ENCODE measurements at regions not wholly inside any gene's neighbourhood (a gene's known extent, or its start where the extent isn't known, plus 50 kb on each side); places are given as distances from the start of the nearest gene placed in this dataset.

DNA sequence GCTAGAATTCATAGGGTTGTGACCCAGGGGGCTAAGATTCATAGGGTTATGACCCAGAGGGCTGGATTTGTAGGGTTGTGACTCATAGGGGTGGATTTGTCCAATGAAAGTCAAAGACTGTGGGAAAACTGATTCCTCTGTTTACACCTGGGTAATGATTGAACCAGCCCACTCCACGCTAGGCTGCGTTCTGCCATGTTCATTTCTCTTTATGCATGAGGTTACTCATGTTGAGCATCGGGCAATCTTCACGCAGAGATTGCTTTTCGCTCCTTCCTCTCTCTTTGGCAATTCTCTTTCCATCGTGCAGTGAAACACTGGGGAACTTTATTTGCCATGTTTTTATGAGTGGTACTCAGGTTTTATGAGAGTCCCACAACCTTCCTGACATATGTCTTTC is 127.8 kb downstream of the CRLF2 start:
- no peak overlapping the region for H2AFZ ChIP-seq (replicated peaks; ENCODE audit: low read length, poor library complexity)
- H3K18ac ChIP-seq (ENCODE audit: low read depth, low read length), result no peak overlapping the region
- H4K5ac ChIP-seq (ENCODE audit: low read depth, low read length), result no peak overlapping the region
- WGBS, 2 experiments (ENCODE audit: extremely low coverage in 2 of 2, insufficient read length in 1 of 2), result no CpG with 5 or more reads among the region's 6 CpGs
- ChIA-PET CTCF (no interaction called here), POLR2A (ENCODE audit: unreplicated experiment) (no interaction called here)
- dilution Hi-C loops (cut with HindIII; ENCODE audit: low sequenced_read_pairs, unreplicated experiment) (no loop called here), intact Hi-C loops (cut with micrococcal nuclease) (no loop called here), in situ Hi-C loops (cut with MboI; ENCODE audit: low sequenced_read_pairs) (no loop called here)
- H3K9me1 ChIP-seq (ENCODE audit: insufficient read depth, low read length), result no peaks in the 10 kb centered on the region
- peaks cover 22% of the 10 kb centered on the region for H3K9me3 ChIP-seq (ENCODE audit: control insufficient read depth, insufficient read depth, low read length)
- no peak overlapping the region for H2BK120ac ChIP-seq (ENCODE audit: low read depth, low read length)
- ATAC-seq (ENCODE audit: low read depth), result no peak
- no peaks in the 10 kb centered on the region for H3K79me1 ChIP-seq (ENCODE audit: low read depth in 1 of 2, low read length in 2 of 2)
- H4K91ac ChIP-seq (ENCODE audit: insufficient read depth, low read depth, low read length), result no peak overlapping the region
- no peak for TF ChIP-seq POLR2A (IDR thresholded peaks at IDR 0.05; ENCODE audit: low read depth, low read length)
- TF ChIP-seq, protein P1, sequence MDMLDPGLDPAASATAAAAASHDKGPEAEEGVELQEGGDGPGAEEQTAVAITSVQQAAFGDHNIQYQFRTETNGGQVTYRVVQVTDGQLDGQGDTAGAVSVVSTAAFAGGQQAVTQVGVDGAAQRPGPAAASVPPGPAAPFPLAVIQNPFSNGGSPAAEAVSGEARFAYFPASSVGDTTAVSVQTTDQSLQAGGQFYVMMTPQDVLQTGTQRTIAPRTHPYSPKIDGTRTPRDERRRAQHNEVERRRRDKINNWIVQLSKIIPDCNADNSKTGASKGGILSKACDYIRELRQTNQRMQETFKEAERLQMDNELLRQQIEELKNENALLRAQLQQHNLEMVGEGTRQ (IDR thresholded peaks at IDR 0.05; ENCODE audit: low read depth, low read length), result no peak
- no peak for TF ChIP-seq NFE2L2 (IDR thresholded peaks at IDR 0.05; ENCODE audit: low read depth, low read length)
- TF ChIP-seq CHD1 (IDR thresholded peaks at IDR 0.05; ENCODE audit: low read depth, low read length), result no peak
- TF ChIP-seq MAZ (IDR thresholded peaks at IDR 0.05; ENCODE audit: borderline replicate concordance, low read depth, low read length), result no peak
- TF ChIP-seq ELK1 (IDR thresholded peaks at IDR 0.05; ENCODE audit: borderline replicate concordance, low read depth, low read length), result no peak
- no peak for TF ChIP-seq MAFK (IDR thresholded peaks at IDR 0.05; ENCODE audit: low read depth, low read length)
- no peak for TF ChIP-seq RCOR1 (IDR thresholded peaks at IDR 0.05; ENCODE audit: insufficient replicate concordance, low read length)
- no peak for TF ChIP-seq MXI1 (IDR thresholded peaks at IDR 0.05; ENCODE audit: borderline replicate concordance, low read depth, low read length)
- TF ChIP-seq RFX5 (IDR thresholded peaks at IDR 0.05; ENCODE audit: low read depth, low read length), result no peak
- TF ChIP-seq CEBPB (IDR thresholded peaks at IDR 0.05; ENCODE audit: low read depth, low read length), result no peak
- TF ChIP-seq, protein P2, sequence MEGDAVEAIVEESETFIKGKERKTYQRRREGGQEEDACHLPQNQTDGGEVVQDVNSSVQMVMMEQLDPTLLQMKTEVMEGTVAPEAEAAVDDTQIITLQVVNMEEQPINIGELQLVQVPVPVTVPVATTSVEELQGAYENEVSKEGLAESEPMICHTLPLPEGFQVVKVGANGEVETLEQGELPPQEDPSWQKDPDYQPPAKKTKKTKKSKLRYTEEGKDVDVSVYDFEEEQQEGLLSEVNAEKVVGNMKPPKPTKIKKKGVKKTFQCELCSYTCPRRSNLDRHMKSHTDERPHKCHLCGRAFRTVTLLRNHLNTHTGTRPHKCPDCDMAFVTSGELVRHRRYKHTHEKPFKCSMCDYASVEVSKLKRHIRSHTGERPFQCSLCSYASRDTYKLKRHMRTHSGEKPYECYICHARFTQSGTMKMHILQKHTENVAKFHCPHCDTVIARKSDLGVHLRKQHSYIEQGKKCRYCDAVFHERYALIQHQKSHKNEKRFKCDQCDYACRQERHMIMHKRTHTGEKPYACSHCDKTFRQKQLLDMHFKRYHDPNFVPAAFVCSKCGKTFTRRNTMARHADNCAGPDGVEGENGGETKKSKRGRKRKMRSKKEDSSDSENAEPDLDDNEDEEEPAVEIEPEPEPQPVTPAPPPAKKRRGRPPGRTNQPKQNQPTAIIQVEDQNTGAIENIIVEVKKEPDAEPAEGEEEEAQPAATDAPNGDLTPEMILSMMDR (conservative IDR thresholded peaks at IDR 0.05; ENCODE audit: low read depth, low read length), result no peak
- TF ChIP-seq RAD21 (IDR thresholded peaks at IDR 0.05; ENCODE audit: low read length), result no peak
- TF ChIP-seq FOS (IDR thresholded peaks at IDR 0.05; ENCODE audit: low read depth, low read length), result no peak
- no peak for TF ChIP-seq BHLHE40 (IDR thresholded peaks at IDR 0.05; ENCODE audit: low read depth, low read length)
- TF ChIP-seq SMC3 (IDR thresholded peaks at IDR 0.05; ENCODE audit: low read depth, low read length), result no peak
- H3K4me2 ChIP-seq (ENCODE audit: low read depth, low read length), result no peak overlapping the region
- H3K27me3 ChIP-seq (ENCODE audit: control insufficient read depth, insufficient read depth, low read length), result no peaks in the 10 kb centered on the region
- no peak overlapping the region for H4K8ac ChIP-seq (ENCODE audit: low read depth in 2 of 2, low read length in 2 of 2)
- H3K36me3 ChIP-seq (ENCODE audit: control insufficient read depth, insufficient read depth, low read length), result no peaks in the 10 kb centered on the region
- no peak overlapping the region for H2AK5ac ChIP-seq (ENCODE audit: low read depth, low read length)
- H3K9ac ChIP-seq (ENCODE audit: low read depth, low read length), result no peak overlapping the region
- H3K56ac ChIP-seq (ENCODE audit: extremely low read depth, insufficient read depth, low read length), result no peak overlapping the region
- no peak for DNase-seq
- no peak overlapping the region for H2BK20ac ChIP-seq (ENCODE audit: low read depth, low read length)
- no peak overlapping the region for H2BK15ac ChIP-seq (ENCODE audit: low read depth, low read length)
- no peaks in the 10 kb centered on the region for H3K4me1 ChIP-seq (ENCODE audit: control insufficient read depth, insufficient read depth, low read length)
- H3K14ac ChIP-seq (replicated peaks; ENCODE audit: low read depth, low read length), result no peak overlapping the region
- no peak overlapping the region for H2AK9ac ChIP-seq (replicated peaks; ENCODE audit: low read depth, low read length, poor library complexity)
- no peak overlapping the region for H2BK5ac ChIP-seq (ENCODE audit: low read depth, low read length, poor library complexity, severe bottlenecking)
- no peak overlapping the region for H3K4me3 ChIP-seq (ENCODE audit: insufficient read depth, low read depth, low read length)
- H3K27ac ChIP-seq (ENCODE audit: insufficient read depth, low read length), result no peak overlapping the region
- BruUV-seq (replicated peaks), result no TSS peak
- no peaks in the 10 kb centered on the region for H4K20me1 ChIP-seq (ENCODE audit: insufficient read depth, low read length)
- no peak overlapping the region for H3K4ac ChIP-seq (ENCODE audit: low read depth, low read length)
- H3K23ac ChIP-seq (ENCODE audit: low read depth, low read length), result no peak overlapping the region
